Naive thymus-derived CD8-positive, alpha-beta T cell (primary cell): ENCODE measurements at regions not wholly inside any gene's neighbourhood (a gene's known extent, or its start where the extent isn't known, plus 50 kb on each side); places are given as distances from the start of the nearest gene placed in this dataset.

ENCODE experiments used
- ATAC-seq, 2 donors: fragments of 150-1000 bp; cut with Tn5 transposase in 1 of 2; sonication (Bioruptor Pico), chemical (Tn5 transposase) in 1 of 2; 1 replicate in 1 of 2; 2 replicates in 1 of 2; pipeline ENCODE4 v1.10.0; 2021; ENCODE audit warnings: mild to moderate bottlenecking in 2 of 2, moderate library complexity in 2 of 2
- POLR2A ChIA-PET: fragments of 350-600 bp; sonication (Branson Sonifier 250); formaldehyde crosslinking; loops from one replicate; lab custom pipeline; 2021; ENCODE audit warnings: antibody characterized with exemption; lab: Charles Lee
- DNase-seq, 10 donors: peaks; one replicate each; pipeline versions ENCODE4 v3.0.0 to v3.0.0-alpha.2; 2020 to 2022
- H3K27ac Mint-ChIP-seq, 10 donors: one replicate each; pipeline ENCODE4 v1.8.0; 2020 to 2022; ENCODE audit warnings: mild to moderate bottlenecking in 10 of 10, mixed read lengths in 10 of 10, moderate library complexity in 4 of 10, inconsistent platforms in 1 of 10
- H3K27me3 Mint-ChIP-seq, 5 donors: one replicate each; pipeline ENCODE4 v1.8.0; 2021 to 2022; ENCODE audit warnings: mixed read lengths in 5 of 5
- H3K36me3 Mint-ChIP-seq, 3 donors: one replicate each; pipeline ENCODE4 v1.8.0; 2020 to 2022; ENCODE audit warnings: mixed read lengths in 3 of 3, mild to moderate bottlenecking in 2 of 3, inconsistent platforms in 1 of 3
- H3K4me1 Mint-ChIP-seq, 4 donors: one replicate each; pipeline ENCODE4 v1.8.0; 2021 to 2022; ENCODE audit warnings: mixed read lengths in 4 of 4
- H3K4me3 Mint-ChIP-seq, 10 donors: one replicate each; pipeline ENCODE4 v1.8.0; 2020 to 2022; ENCODE audit warnings: mild to moderate bottlenecking in 10 of 10, mixed read lengths in 10 of 10, moderate library complexity in 6 of 10, inconsistent platforms in 1 of 10
- H3K9me3 Mint-ChIP-seq, 9 donors: one replicate each; pipeline ENCODE4 v1.8.0; 2020 to 2022; ENCODE audit warnings: mixed read lengths in 9 of 9, mild to moderate bottlenecking in 3 of 9, inconsistent platforms in 1 of 9, moderate library complexity in 1 of 9

- Mint-ChIP-seq H3K9me3 (no peaks in the 10 kb centered on the region), H3K27me3 (peaks cover 0 to 9% (median 2%) of the 10 kb centered on the region in 5 donors), H3K36me3 (no peaks in the 10 kb centered on the region), H3K27ac (no peak overlapping the region), H3K4me3 (no peak overlapping the region), H3K4me1 (no peaks in the 10 kb centered on the region)
- POLR2A ChIA-PET: no interaction called here
- ATAC-seq: no peak
- peak in 1 of 10 donors; percentile 13 for DNase-seq
Measured at GRCh38 chr6:56699066-56699654, 56.5 kb upstream of the DST start.

- POLR2A ChIA-PET: no interaction called here
Measured at GRCh38 chr6:56695702-56696101, 53.0 kb upstream of the DST start.

GRCh38 chr6:56694002-56694401 lies 51.3 kb upstream of the DST start:
- no peaks in the 10 kb centered on the region for H3K4me1 Mint-ChIP-seq
- no peak overlapping the region for H3K27ac Mint-ChIP-seq
- POLR2A ChIA-PET: no interaction called here
- H3K9me3 Mint-ChIP-seq: no peaks in the 10 kb centered on the region
- H3K27me3 Mint-ChIP-seq: peaks cover 0 to 9% (median 2%) of the 10 kb centered on the region in 5 donors
- H3K4me3 Mint-ChIP-seq: no peak overlapping the region
- no peaks in the 10 kb centered on the region for H3K36me3 Mint-ChIP-seq
- no peak for ATAC-seq
- no peak for DNase-seq

More at GRCh38 chr6:56695702-56696101, 53.0 kb upstream of the DST start:
- ATAC-seq (no peak), DNase-seq (no peak)
- H3K36me3 Mint-ChIP-seq: no peaks in the 10 kb centered on the region
- no peak overlapping the region for H3K27ac Mint-ChIP-seq
- no peaks in the 10 kb centered on the region for H3K4me1 Mint-ChIP-seq
- H3K9me3 Mint-ChIP-seq: no peaks in the 10 kb centered on the region
- peaks cover 0 to 9% (median 2%) of the 10 kb centered on the region in 5 donors for H3K27me3 Mint-ChIP-seq
- no peak overlapping the region for H3K4me3 Mint-ChIP-seq

GRCh38 chr6:56693246-56693607 lies 50.5 kb upstream of the DST start:
- no peak overlapping the region for H3K27ac Mint-ChIP-seq
- H3K4me3 Mint-ChIP-seq: no peak overlapping the region
- H3K9me3 Mint-ChIP-seq: no peaks in the 10 kb centered on the region
- ATAC-seq: no peak
- DNase-seq: no peak
- no peaks in the 10 kb centered on the region for H3K36me3 Mint-ChIP-seq
- no peaks in the 10 kb centered on the region for H3K4me1 Mint-ChIP-seq
- H3K27me3 Mint-ChIP-seq: peaks cover 0 to 9% (median 2%) of the 10 kb centered on the region in 5 donors
- POLR2A ChIA-PET: no interaction called here

- no peak for DNase-seq
- Mint-ChIP-seq H3K4me1 (no peaks in the 10 kb centered on the region), H3K4me3 (no peak overlapping the region), H3K27ac (no peak overlapping the region), H3K9me3 (no peaks in the 10 kb centered on the region), H3K36me3 (no peaks in the 10 kb centered on the region), H3K27me3 (peaks cover 0 to 9% (median 0%) of the 10 kb centered on the region in 5 donors)
- no peak for ATAC-seq
- POLR2A ChIA-PET: no interaction called here
Measured at GRCh38 chr6:56692523-56693245, 50.0 kb upstream of the DST start.
